Neural cell (in vitro differentiated cells): ENCODE measurements at regions not wholly inside any gene's neighbourhood (a gene's known extent, or its start where the extent isn't known, plus 50 kb on each side); places are given as distances from the start of the nearest gene placed in this dataset.

Experiments used
- H2AFZ ChIP-seq: fragments of 200-600, 300-800 bp; sonication (generic), shearing (Covaris generic); 2 replicates; pipeline ENCODE4 v1.6.0; 2014; ENCODE audit warnings: low read depth, mild to moderate bottlenecking, antibody characterized with exemption, low read length, moderate library complexity
- H3F3A ChIP-seq: fragments of 200-600 bp; shearing (Covaris generic); 2 replicates; pipeline ENCODE4 v1.6.1; 2016; ENCODE audit warnings: mild to moderate bottlenecking, moderate library complexity, mixed read lengths, antibody characterized with exemption, low read length; ENCODE audit not compliant: insufficient read depth, poor library complexity, severe bottlenecking
- H3K27ac ChIP-seq: fragments of 200-600, 300-800 bp; sonication (generic), shearing (Covaris generic); 2 replicates; pipeline ENCODE4 v1.5.1; 2014; ENCODE audit warnings: mild to moderate bottlenecking, low read length, moderate library complexity
- H3K27me3 ChIP-seq: fragments of 300-800, 200-600 bp; sonication (generic), shearing (Covaris generic); 2 replicates; pipeline ENCODE4 v1.6.0; 2014; ENCODE audit warnings: mild to moderate bottlenecking, low read depth, low read length, moderate library complexity; ENCODE audit not compliant: insufficient read depth
- H3K36me3 ChIP-seq: fragments of 300-800, 200-600 bp; sonication (generic), shearing (Covaris generic); 2 replicates; pipeline ENCODE4 v1.5.1; 2014; ENCODE audit warnings: mild to moderate bottlenecking, antibody characterized with exemption, low read length, moderate library complexity; ENCODE audit not compliant: insufficient read depth
- H3K4me2 ChIP-seq: fragments of 300-800, 200-600 bp; sonication (generic), shearing (Covaris generic); 2 replicates; pipeline ENCODE4 v1.6.0; 2014; ENCODE audit warnings: mild to moderate bottlenecking, low read length
- H3K4me3 ChIP-seq: fragments of 300-800, 200-600 bp; sonication (generic), shearing (Covaris generic); 2 replicates; pipeline ENCODE4 v1.5.1; 2014; ENCODE audit warnings: mild to moderate bottlenecking, low read length, moderate library complexity
- H3K79me2 ChIP-seq: fragments of 200-600 bp; shearing (Covaris generic); replicated peaks from 2 replicates; pipeline ENCODE4 v1.6.0; 2014; ENCODE audit warnings: mild to moderate bottlenecking, low read length, moderate library complexity; ENCODE audit not compliant: insufficient read depth
- H3K9ac ChIP-seq: fragments of 300-800, 200-600 bp; sonication (generic), shearing (Covaris generic); 2 replicates; pipeline ENCODE4 v1.6.1; 2016; ENCODE audit warnings: mild to moderate bottlenecking, low read length, mixed read lengths
- H3K9me2 ChIP-seq: fragments of 200-600 bp; shearing (Covaris generic); 2 replicates; pipeline ENCODE4 v1.6.1; 2016; ENCODE audit warnings: mild to moderate bottlenecking, low read length, mixed read lengths; ENCODE audit not compliant: insufficient read depth
- H3K9me3 ChIP-seq: fragments of 200-600, 300-800 bp; sonication (generic), shearing (Covaris generic); 2 replicates; pipeline ENCODE4 v1.6.1; 2016; ENCODE audit warnings: mild to moderate bottlenecking, mixed run types, low read length, moderate library complexity, mixed read lengths
- H4K20me1 ChIP-seq: fragments of 200-600 bp; shearing (Covaris generic); 2 replicates; pipeline ENCODE4 v1.6.1; 2016; ENCODE audit warnings: mild to moderate bottlenecking, mixed run types; ENCODE audit not compliant: insufficient read depth
- CTCF ChIP-seq: fragments of 450-650 bp; IDR thresholded peaks from 2 replicates; pipeline ENCODE4 v1.5.1; 2014; ENCODE audit warnings: antibody characterized with exemption, mild to moderate bottlenecking, moderate library complexity; ENCODE audit not compliant: poor library complexity, severe bottlenecking
- EP300 ChIP-seq: fragments of 450-650 bp; conservative IDR thresholded peaks from 2 replicates; pipeline ENCODE4 v1.6.1; 2014; ENCODE audit warnings: antibody characterized with exemption, mild to moderate bottlenecking, moderate library complexity; ENCODE audit not compliant: poor library complexity, severe bottlenecking
- EZH2 ChIP-seq: fragments of 200-600, 300-800 bp; shearing (Covaris generic), sonication (generic); IDR thresholded peaks from 2 replicates; pipeline ENCODE4 v1.6.1; 2014; ENCODE audit warnings: antibody characterized with exemption, low read length, borderline replicate concordance, mild to moderate bottlenecking; ENCODE audit not compliant: insufficient read depth, poor library complexity, severe bottlenecking
- MXI1 ChIP-seq: fragments of 450-650 bp; conservative IDR thresholded peaks from 2 replicates; pipeline ENCODE4 v1.6.1; 2014; ENCODE audit warnings: antibody characterized with exemption, mild to moderate bottlenecking; ENCODE audit not compliant: poor library complexity, severe bottlenecking
- POLR2AphosphoS5 ChIP-seq: IDR thresholded peaks from 2 replicates; pipeline ENCODE4 v1.6.1; 2012
- RAD21 ChIP-seq: fragments of 450-650 bp; conservative IDR thresholded peaks from 2 replicates; pipeline ENCODE4 v1.6.1; 2014; ENCODE audit warnings: antibody characterized with exemption, mild to moderate bottlenecking, moderate library complexity
- SMC3 ChIP-seq: fragments of 450-650 bp; conservative IDR thresholded peaks from 2 replicates; pipeline ENCODE4 v1.6.1; 2014; ENCODE audit warnings: antibody characterized with exemption, mild to moderate bottlenecking, moderate library complexity; ENCODE audit not compliant: poor library complexity
- TAF1 ChIP-seq: IDR thresholded peaks from 2 replicates; pipeline ENCODE4 v1.6.1; 2012; ENCODE audit warnings: low read depth
- TF ChIP-seq, protein P1 (sequence below): IDR thresholded peaks from 2 replicates; pipeline ENCODE4 v1.6.1; 2012; ENCODE audit warnings: borderline replicate concordance

- H3F3A ChIP-seq, result no peaks in the 10 kb centered on the region
- H3K4me2 ChIP-seq, result no peak overlapping the region
Observed at GRCh38 chr5:145162626-145163025, 672.5 kb downstream of the PRELID2 start.

DNA sequence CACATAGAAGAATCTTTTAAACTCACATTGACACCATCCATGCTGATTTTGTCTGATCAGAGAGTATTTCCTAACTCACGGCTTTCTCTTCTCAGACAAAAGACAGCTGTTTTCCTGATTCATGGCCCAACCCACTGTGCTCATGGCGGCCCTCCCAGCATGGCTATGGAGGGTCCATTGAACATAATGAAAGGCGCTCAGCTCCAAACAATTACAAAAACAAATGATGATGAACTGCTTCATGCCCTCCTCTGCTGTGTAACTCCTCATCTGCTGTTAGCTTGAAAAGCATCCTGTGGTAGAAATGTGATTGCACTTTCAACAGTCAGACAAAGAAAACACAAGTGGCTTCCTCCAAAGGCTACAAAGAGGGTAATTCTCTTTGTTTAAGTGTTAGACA, 673.8 kb downstream of the PRELID2 start:
- H3K4me2 ChIP-seq, result no peak overlapping the region
- H3K27me3 ChIP-seq, result no peaks in the 10 kb centered on the region
- no peaks in the 10 kb centered on the region for H3K9me2 ChIP-seq
- no peak overlapping the region for H3K9ac ChIP-seq
- H3K36me3 ChIP-seq, result no peaks in the 10 kb centered on the region
- TF ChIP-seq MXI1 (no peak), CTCF (no peak), RAD21 (no peak)
- H2AFZ ChIP-seq, result no peak overlapping the region
- H3K79me2 ChIP-seq, result no peaks in the 10 kb centered on the region
- no peaks in the 10 kb centered on the region for H3F3A ChIP-seq
- no peak overlapping the region for H3K27ac ChIP-seq
- no peaks in the 10 kb centered on the region for H4K20me1 ChIP-seq
- no peak overlapping the region for H3K4me3 ChIP-seq
- H3K9me3 ChIP-seq, result no peaks in the 10 kb centered on the region

More at GRCh38 chr5:145162626-145163025, 672.5 kb downstream of the PRELID2 start:
- Histone ChIP-seq H2AFZ (no peak overlapping the region), H3K36me3 (no peaks in the 10 kb centered on the region), H3K9me3 (no peaks in the 10 kb centered on the region), H3K9me2 (no peaks in the 10 kb centered on the region), H3K27ac (no peak overlapping the region), H3K4me3 (no peak overlapping the region), H3K79me2 (no peaks in the 10 kb centered on the region), H4K20me1 (no peaks in the 10 kb centered on the region), H3K9ac (no peak overlapping the region), H3K27me3 (no peaks in the 10 kb centered on the region)
- TF ChIP-seq RAD21, result no peak
- TF ChIP-seq MXI1, result no peak
- no peak for TF ChIP-seq TAF1
- no peak for TF ChIP-seq POLR2AphosphoS5
- TF ChIP-seq SMC3, result no peak
- no peak for TF ChIP-seq EZH2
- no peak for TF ChIP-seq CTCF
- TF ChIP-seq, protein P1, sequence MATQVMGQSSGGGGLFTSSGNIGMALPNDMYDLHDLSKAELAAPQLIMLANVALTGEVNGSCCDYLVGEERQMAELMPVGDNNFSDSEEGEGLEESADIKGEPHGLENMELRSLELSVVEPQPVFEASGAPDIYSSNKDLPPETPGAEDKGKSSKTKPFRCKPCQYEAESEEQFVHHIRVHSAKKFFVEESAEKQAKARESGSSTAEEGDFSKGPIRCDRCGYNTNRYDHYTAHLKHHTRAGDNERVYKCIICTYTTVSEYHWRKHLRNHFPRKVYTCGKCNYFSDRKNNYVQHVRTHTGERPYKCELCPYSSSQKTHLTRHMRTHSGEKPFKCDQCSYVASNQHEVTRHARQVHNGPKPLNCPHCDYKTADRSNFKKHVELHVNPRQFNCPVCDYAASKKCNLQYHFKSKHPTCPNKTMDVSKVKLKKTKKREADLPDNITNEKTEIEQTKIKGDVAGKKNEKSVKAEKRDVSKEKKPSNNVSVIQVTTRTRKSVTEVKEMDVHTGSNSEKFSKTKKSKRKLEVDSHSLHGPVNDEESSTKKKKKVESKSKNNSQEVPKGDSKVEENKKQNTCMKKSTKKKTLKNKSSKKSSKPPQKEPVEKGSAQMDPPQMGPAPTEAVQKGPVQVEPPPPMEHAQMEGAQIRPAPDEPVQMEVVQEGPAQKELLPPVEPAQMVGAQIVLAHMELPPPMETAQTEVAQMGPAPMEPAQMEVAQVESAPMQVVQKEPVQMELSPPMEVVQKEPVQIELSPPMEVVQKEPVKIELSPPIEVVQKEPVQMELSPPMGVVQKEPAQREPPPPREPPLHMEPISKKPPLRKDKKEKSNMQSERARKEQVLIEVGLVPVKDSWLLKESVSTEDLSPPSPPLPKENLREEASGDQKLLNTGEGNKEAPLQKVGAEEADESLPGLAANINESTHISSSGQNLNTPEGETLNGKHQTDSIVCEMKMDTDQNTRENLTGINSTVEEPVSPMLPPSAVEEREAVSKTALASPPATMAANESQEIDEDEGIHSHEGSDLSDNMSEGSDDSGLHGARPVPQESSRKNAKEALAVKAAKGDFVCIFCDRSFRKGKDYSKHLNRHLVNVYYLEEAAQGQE, result no peak
- no peak for TF ChIP-seq EP300
